Spleen (tissue), 11 donors: ENCODE measurements at regions not wholly inside any gene's neighbourhood (a gene's known extent, or its start where the extent isn't known, plus 50 kb on each side); places are given as distances from the start of the nearest gene placed in this dataset.

Experiments used
- DNase-seq: peaks from one replicate; pipeline ENCODE4 v3.0.0-alpha.2; 2020
- H3K27ac ChIP-seq, 8 donors: fragments of 200-600 bp; sonication (generic) in 7 of 8; 1 replicate in 4 of 8; 2 replicates in 4 of 8; pipeline versions ENCODE4 v1.5.0 to v1.8.0; 2016 to 2021; ENCODE audit warnings: inconsistent platforms in 4 of 8, mild to moderate bottlenecking in 4 of 8, moderate library complexity in 1 of 8
- H3K27me3 ChIP-seq, 7 donors: fragments of 200-600 bp; sonication (generic) in 6 of 7; replicated peaks in 1 of 7; 1 replicate in 4 of 7; 2 replicates in 3 of 7; pipeline versions ENCODE4 v1.5.0 to v1.8.0; 2016 to 2021; ENCODE audit warnings: inconsistent platforms in 3 of 7, mild to moderate bottlenecking in 1 of 7
- H3K36me3 ChIP-seq, 6 donors: fragments of 200-600 bp; sonication (generic) in 5 of 6; 1 replicate in 4 of 6; 2 replicates in 2 of 6; pipeline versions ENCODE4 v1.5.0 to v1.8.0; 2016 to 2021; ENCODE audit warnings: inconsistent platforms in 2 of 6
- H3K4me1 ChIP-seq, 6 donors: fragments of 200-600 bp; sonication (generic) in 5 of 6; 1 replicate in 3 of 6; 2 replicates in 3 of 6; pipeline versions ENCODE4 v1.5.0 to v1.8.0; 2016 to 2021; ENCODE audit warnings: inconsistent platforms in 3 of 6
- H3K4me3 ChIP-seq, 8 donors: fragments of 200-600 bp; sonication (generic) in 7 of 8; 1 replicate in 4 of 8; 2 replicates in 4 of 8; pipeline versions ENCODE4 v1.5.0 to v1.8.0; 2016 to 2021; ENCODE audit warnings: inconsistent platforms in 4 of 8, mild to moderate bottlenecking in 4 of 8, moderate library complexity in 2 of 8
- H3K9me3 ChIP-seq, 8 donors: fragments of 200-600 bp; sonication (generic) in 7 of 8; 1 replicate in 4 of 8; 2 replicates in 4 of 8; pipeline versions ENCODE4 v1.5.0 to v1.8.0; 2016 to 2021; ENCODE audit warnings: inconsistent platforms in 4 of 8
- CTCF ChIP-seq, 11 experiments: fragments of 200-600 bp in 7 of 11; fragments of 450-650 bp in 4 of 11; sonication (generic) in 4 of 11; IDR thresholded peaks in 8 of 11; conservative IDR thresholded peaks in 3 of 11; 1 replicate in 7 of 11; 2 replicates in 4 of 11; pipeline versions ENCODE4 v1.4.0 to v1.8.0; 2016 to 2021; ENCODE audit warnings: antibody characterized with exemption in 11 of 11, inconsistent platforms in 4 of 11, mild to moderate bottlenecking in 1 of 11
- POLR2A ChIP-seq, 3 donors: fragments of 450-650 bp; IDR thresholded peaks; one replicate each; pipeline ENCODE4 v1.5.1; 2017; ENCODE audit warnings: antibody characterized with exemption in 3 of 3, mild to moderate bottlenecking in 1 of 3
- POLR2AphosphoS5 ChIP-seq, 3 donors: sonication (generic); formaldehyde crosslinking; IDR thresholded peaks; one replicate each; pipeline ENCODE4 v1.5.1; 2017; ENCODE audit warnings: antibody characterized with exemption in 3 of 3
- WGBS, 5 donors: extraction: QIAGEN DNeasy Blood & Tissue Kit in 3 of 5; methylation state at CpG; one replicate each; pipeline versions ENCODE4 v1.1.5 to v1.1.7; 2013 to 2018; 5-methylcytosine and 5-hydroxymethylcytosine counted together
- intact Hi-C: fragments of 100-400 bp; cut with DNase I; formaldehyde crosslinking; loops from one replicate; pipeline ENCODE4 v1.15.0; 2023; ENCODE audit warnings: low total_unique reads
- donor health status: healthy with polysubstance abuse.
- donor health status: DM: no; HTN: no; CAD: no; lungs with moderate emphysema.
- donor health status: DM: no; HTN: no; CAD: no.
- donor health status: Bipolar disorder and iron deficiency.
- donor health status: healthy.
- donor health status: DM: no; HTN: no; CAD: no.
- donor health status: DM: yes; HTN: yes; CAD: no.

GRCh38 chr6:167454003-167454402 lies 129.1 kb downstream of the TTLL2 start:
- TF ChIP-seq CTCF (IDR thresholded peaks at IDR 0.05 in 8 of 11, conservative IDR thresholded peaks at IDR 0.05 in 3 of 11): no peak
- no peak for TF ChIP-seq POLR2AphosphoS5 (IDR thresholded peaks at IDR 0.05)
- no peak for TF ChIP-seq POLR2A (IDR thresholded peaks at IDR 0.05)
- intact Hi-C loops: no loop called here
- no peaks in the 10 kb centered on the region for H3K4me1 ChIP-seq
- H3K9me3 ChIP-seq: no peaks in the 10 kb centered on the region
- H3K36me3 ChIP-seq: no peaks in the 10 kb centered on the region
- no peak overlapping the region for H3K27ac ChIP-seq
- H3K27me3 ChIP-seq: peaks cover 0 to 20% (median 0%) of the 10 kb centered on the region in 7 donors
- DNase-seq: no peak
- H3K4me3 ChIP-seq: no peak overlapping the region

- Histone ChIP-seq H3K9me3 (no peaks in the 10 kb centered on the region), H3K4me3 (no peak overlapping the region), H3K27ac (no peak overlapping the region), H3K27me3 (peaks cover 0 to 20% (median 0%) of the 10 kb centered on the region in 7 donors), H3K36me3 (no peaks in the 10 kb centered on the region), H3K4me1 (no peaks in the 10 kb centered on the region)
- WGBS, 5 donors: 88 to 93% (median 91%) methylated on average over 4 of the region's 4 CpGs
- DNase-seq: no peak
- TF ChIP-seq CTCF (IDR thresholded peaks at IDR 0.05 in 8 of 11, conservative IDR thresholded peaks at IDR 0.05 in 3 of 11): no peak
- intact Hi-C loops: no loop called here
Measured at GRCh38 chr6:167455371-167455770, 130.5 kb downstream of the TTLL2 start.

GRCh38 chr6:167462514-167463312 lies 137.8 kb downstream of the TTLL2 start:
- Histone ChIP-seq H3K9me3 (no peaks in the 10 kb centered on the region), H3K27me3 (peaks cover 0 to 19% (median 0%) of the 10 kb centered on the region in 7 donors), H3K27ac (no peak overlapping the region), H3K4me3 (no peak overlapping the region), H3K36me3 (no peaks in the 10 kb centered on the region), H3K4me1 (no peaks in the 10 kb centered on the region)
- intact Hi-C loops: no loop called here
- TF ChIP-seq CTCF (IDR thresholded peaks at IDR 0.05 in 8 of 11, conservative IDR thresholded peaks at IDR 0.05 in 3 of 11) (no peak), POLR2A (IDR thresholded peaks at IDR 0.05) (no peak), POLR2AphosphoS5 (IDR thresholded peaks at IDR 0.05) (no peak)
- WGBS, 5 donors: 85 to 91% (median 89%) methylated on average over 12 of the region's 12 CpGs
- DNase-seq: no peak

GRCh38 chr6:167464177-167464576 lies 139.3 kb downstream of the TTLL2 start:
- H3K27ac ChIP-seq: no peak overlapping the region
- peaks cover 0 to under 1% (median 0%) of the 10 kb centered on the region in 6 donors for H3K4me1 ChIP-seq
- H3K9me3 ChIP-seq: no peaks in the 10 kb centered on the region
- no peak for TF ChIP-seq CTCF (IDR thresholded peaks at IDR 0.05 in 8 of 11, conservative IDR thresholded peaks at IDR 0.05 in 3 of 11)
- no peak for TF ChIP-seq POLR2AphosphoS5 (IDR thresholded peaks at IDR 0.05)
- TF ChIP-seq POLR2A (IDR thresholded peaks at IDR 0.05): no peak
- intact Hi-C loops: no loop called here
- H3K4me3 ChIP-seq: no peak overlapping the region
- no peak for DNase-seq
- peaks cover 0 to 8% (median 0%) of the 10 kb centered on the region in 7 donors for H3K27me3 ChIP-seq
- H3K36me3 ChIP-seq: no peaks in the 10 kb centered on the region
- 90 to 97% (median 93%) methylated on average over 7 of the region's 7 CpGs for WGBS, 5 donors
